ENCODE measurements at regions not wholly inside any gene's neighbourhood (a gene's known extent, or its start where the extent isn't known, plus 50 kb on each side); places are given as distances from the start of the nearest gene placed in this dataset.

DNA sequence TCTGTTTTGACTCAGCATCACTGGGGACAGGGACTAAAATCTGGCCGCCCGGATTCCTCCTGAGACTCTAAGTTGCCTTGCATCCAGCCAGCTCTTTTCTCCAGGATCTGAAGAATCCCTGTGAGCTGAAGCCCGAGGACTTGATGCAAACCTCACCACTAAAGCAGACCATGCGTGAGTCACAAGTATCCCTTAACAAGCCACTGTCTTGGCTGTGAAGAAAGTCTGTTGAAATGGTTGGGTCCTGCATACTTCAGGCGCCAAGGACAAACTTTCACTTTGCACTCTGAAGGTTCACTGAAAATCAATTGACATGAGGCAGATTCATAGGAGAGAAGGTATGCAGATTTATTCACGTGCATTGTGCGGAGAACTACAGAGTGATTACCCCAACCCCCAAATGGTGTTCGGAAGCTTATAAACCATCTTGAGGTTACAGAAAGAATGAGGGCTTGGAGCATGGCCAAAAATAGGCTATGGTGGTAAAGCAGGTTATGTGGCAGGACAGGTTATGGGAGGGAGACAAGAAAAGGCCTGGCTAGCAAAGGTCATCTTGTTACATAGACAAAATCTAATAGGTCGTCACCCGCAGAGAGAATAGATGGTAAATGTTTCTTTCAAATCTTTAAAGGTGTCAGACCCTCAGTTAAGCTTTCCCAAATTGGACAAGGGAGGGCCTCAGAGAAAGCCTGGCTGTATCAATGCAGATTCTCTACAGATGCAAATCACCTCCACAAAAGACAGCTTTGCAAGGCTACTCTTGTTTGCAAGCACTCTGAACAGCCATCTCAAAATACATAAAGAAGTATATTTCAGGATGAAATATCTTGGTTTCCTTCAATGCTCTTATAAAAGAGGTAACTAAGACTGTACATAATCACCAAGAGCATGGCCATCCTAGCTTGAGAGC lies 126.3 kb upstream of the PLAAT1 start:
- Histone ChIP-seq H3K23ac (ENCODE audit: insufficient read length) (no peak overlapping the region), H3K36me3 (ENCODE audit: control insufficient read depth in 2 of 4, insufficient read depth in 4 of 4, low read length in 3 of 4) (no peaks in the 10 kb centered on the region; a peak in 1 of 8 replicates), H3K9me3 (ENCODE audit: insufficient read depth in 2 of 2, low read depth in 1 of 2, low read length in 1 of 2) (peaks cover 0 to 7% of the 10 kb centered on the region in 2 experiments; a peak in 1 of 4 replicates), H3K79me2 (ENCODE audit: control insufficient read depth in 1 of 2, insufficient read depth in 2 of 2, low read length in 2 of 2) (no peaks in the 10 kb centered on the region), H2BK12ac (ENCODE audit: low read depth, low read length) (no peak overlapping the region), H2BK5ac (ENCODE audit: low read depth, low read length) (no peak overlapping the region), H2BK15ac (ENCODE audit: low read length) (no peak overlapping the region), H3K56ac (replicated peaks; ENCODE audit: insufficient read length, low read depth, low read length) (no peak overlapping the region), H3K4me1 (replicated peaks in 1 of 4; ENCODE audit: control insufficient read depth in 3 of 4, insufficient read depth in 4 of 4, low read length in 3 of 4) (peaks cover 0 to 5% (median 1%) of the 10 kb centered on the region in 4 experiments; a peak in 1 of 7 replicates), H3K79me1 (ENCODE audit: low read depth, low read length) (no peaks in the 10 kb centered on the region), H3K4ac (replicated peaks; ENCODE audit: insufficient read length, low read depth, low read length) (no peak overlapping the region), H3K27ac (ENCODE audit: low read depth, low read length) (no peak overlapping the region), H3K4me2 (ENCODE audit: insufficient read depth in 1 of 2, low read depth in 2 of 2, low read length in 2 of 2) (no peak overlapping the region), H3K27me3 (replicated peaks in 1 of 4; ENCODE audit: control insufficient read depth in 3 of 4, extremely low read depth in 1 of 4, insufficient read depth in 3 of 4, low read length in 3 of 4) (no peaks in the 10 kb centered on the region), H2AK5ac (ENCODE audit: low read depth, low read length) (no peak overlapping the region), H4K5ac (ENCODE audit: insufficient read length, low read depth, low read length) (no peak overlapping the region), H3K14ac (ENCODE audit: insufficient read length) (no peak overlapping the region), H4K91ac (replicated peaks; ENCODE audit: insufficient read length, low read length) (no peak overlapping the region), H3K9ac (replicated peaks in 1 of 4; ENCODE audit: extremely low read depth in 1 of 4, low read depth in 3 of 4, low read length in 3 of 4) (no peak overlapping the region), H2BK120ac (replicated peaks; ENCODE audit: low read depth, low read length) (no peak overlapping the region), H3K23me2 (ENCODE audit: low read depth, low read length) (no peaks in the 10 kb centered on the region), H3K4me3 (ENCODE audit: extremely low read depth in 1 of 4, insufficient read depth in 2 of 4, low read depth in 3 of 4, low read length in 4 of 4) (no peak overlapping the region), H3K18ac (ENCODE audit: extremely low read depth, low read length) (no peak overlapping the region), H4K8ac (ENCODE audit: extremely low read depth, insufficient read depth, low read length) (no peak overlapping the region), H4K20me1 (replicated peaks in 1 of 2; ENCODE audit: control insufficient read depth in 1 of 2, insufficient read depth in 2 of 2, low read length in 2 of 2) (no peaks in the 10 kb centered on the region), H2BK20ac (ENCODE audit: low read length) (no peak overlapping the region), H2AFZ (ENCODE audit: low read length) (no peak overlapping the region)
- POLR2A ChIA-PET (ENCODE audit: partially characterized antibody): no interaction called here
- no peak for FAIRE-seq
- CTCF ChIA-PET (ENCODE audit: partially characterized antibody): interaction anchor here (1.1 to 2.7 kb wide), 3 partner anchors 10 to 20 kb away, joined by 3 to 13 read pairs (median 3); no protein-coding TSS in a partner anchor
- 84% methylated on average over 10 of the region's 10 CpGs; no CpG with 5 or more reads in 1 of the 2 experiments for WGBS, 2 experiments (ENCODE audit: extremely low coverage in 1 of 2, insufficient coverage in 1 of 2, insufficient read length in 1 of 2, insufficient replicate concordance in 2 of 2, low coverage in 1 of 2, low lambda C conversion rate in 2 of 2, missing lambda C conversion rate in 1 of 2)
- DNase-seq (ENCODE audit: low read depth in 1 of 2, low spot score in 2 of 2): no peak
- no peak for TF ChIP-seq ZNF274 (IDR thresholded peaks at IDR 0.05; ENCODE audit: borderline replicate concordance, extremely low read depth, low read length)
- TF ChIP-seq ASH2L (IDR thresholded peaks at IDR 0.05; ENCODE audit: low read length): no peak
- no peak for TF ChIP-seq SIN3A (conservative IDR thresholded peaks at IDR 0.05 in 1 of 2, IDR thresholded peaks at IDR 0.05 in 1 of 2; ENCODE audit: low read depth in 1 of 2, low read length in 2 of 2)
- no peak for TF ChIP-seq NANOG (IDR thresholded peaks at IDR 0.05; ENCODE audit: insufficient read depth, low read depth, low read length, poor library complexity, severe bottlenecking)
- no peak for TF ChIP-seq BRCA1 (IDR thresholded peaks at IDR 0.05; ENCODE audit: low read depth, low read length)
- no peak for TF ChIP-seq TBP (IDR thresholded peaks at IDR 0.05; ENCODE audit: low read depth, low read length)
- no peak for TF ChIP-seq PHF8 (conservative IDR thresholded peaks at IDR 0.05; ENCODE audit: low read depth, low read length)
- no peak for TF ChIP-seq SRF (IDR thresholded peaks at IDR 0.05; ENCODE audit: low read depth, low read length)
- TF ChIP-seq TAF7 (optimal IDR thresholded peaks at IDR 0.05; ENCODE audit: borderline replicate concordance, low read depth, low read length): no peak
- TF ChIP-seq BCL11A (IDR thresholded peaks at IDR 0.05; ENCODE audit: low read depth in 2 of 2, low read length in 2 of 2): no peak
- no peak for TF ChIP-seq SAP30 (IDR thresholded peaks at IDR 0.05; ENCODE audit: insufficient read depth, insufficient replicate concordance, low read length)
- TF ChIP-seq JUN (IDR thresholded peaks at IDR 0.05; ENCODE audit: low read depth, low read length): no peak
